ENCODE measurements at regions not wholly inside any gene's neighbourhood (a gene's known extent, or its start where the extent isn't known, plus 50 kb on each side); places are given as distances from the start of the nearest gene placed in this dataset.

GRCh38 chr15:98390946-98391530 lies 257.3 kb upstream of the IGF1R start:
- DNase-seq = no peak

- DNase-seq = no peak
Observed at GRCh38 chr15:98391568-98391967, 256.8 kb upstream of the IGF1R start.

GRCh38 chr15:98393471-98393870 lies 254.9 kb upstream of the IGF1R start:
- no peak for DNase-seq

GRCh38 chr15:98394546-98394945 lies 253.8 kb upstream of the IGF1R start:
- no peak for DNase-seq

- DNase-seq = no peak
Observed at GRCh38 chr15:98395974-98396610, 252.2 kb upstream of the IGF1R start.

- no peak for DNase-seq
Observed at GRCh38 chr15:98397419-98397818, 250.9 kb upstream of the IGF1R start.

- DNase-seq = no peak
Observed at GRCh38 chr15:98398056-98398455, 250.3 kb upstream of the IGF1R start.

GRCh38 chr15:98398886-98399285 lies 249.5 kb upstream of the IGF1R start:
- DNase-seq = no peak

GRCh38 chr15:98400120-98400519 lies 248.2 kb upstream of the IGF1R start:
- no peak for DNase-seq

- no peak for DNase-seq
Observed at GRCh38 chr15:98401029-98401428, 247.3 kb upstream of the IGF1R start.

- no peak for DNase-seq
Observed at GRCh38 chr15:98402486-98402885, 245.9 kb upstream of the IGF1R start.

- no peak for DNase-seq
Observed at GRCh38 chr15:98403169-98403568, 245.2 kb upstream of the IGF1R start.

GRCh38 chr15:98403569-98403968 lies 244.8 kb upstream of the IGF1R start:
- no peak for DNase-seq

- no peak for DNase-seq
Observed at GRCh38 chr15:98405013-98405412, 243.3 kb upstream of the IGF1R start.

GRCh38 chr15:98408231-98408630 lies 240.1 kb upstream of the IGF1R start:
- DNase-seq = no peak

- DNase-seq = no peak
Observed at GRCh38 chr15:98410328-98410727, 238.0 kb upstream of the IGF1R start.

GRCh38 chr15:98412852-98413251 lies 235.5 kb upstream of the IGF1R start:
- no peak for DNase-seq

GRCh38 chr15:98413933-98414546 lies 234.3 kb upstream of the IGF1R start:
- DNase-seq = no peak

- no peak for DNase-seq
Observed at GRCh38 chr15:98416222-98416855, 232.0 kb upstream of the IGF1R start.

- no peak for DNase-seq
Observed at GRCh38 chr15:98417346-98417745, 231.0 kb upstream of the IGF1R start.

GRCh38 chr15:98418122-98418521 lies 230.2 kb upstream of the IGF1R start:
- no peak for DNase-seq

- DNase-seq = no peak
Observed at GRCh38 chr15:98419173-98419780, 229.1 kb upstream of the IGF1R start.

- no peak for DNase-seq
Observed at GRCh38 chr15:98420837-98421236, 227.5 kb upstream of the IGF1R start.
